CD4-positive, alpha-beta memory T cell (primary cell): ENCODE measurements at regions not wholly inside any gene's neighbourhood (a gene's known extent, or its start where the extent isn't known, plus 50 kb on each side); places are given as distances from the start of the nearest gene placed in this dataset.

ENCODE experiments used
- CTCF ChIA-PET: fragments of 350-600 bp; sonication (Branson Sonifier 250); formaldehyde crosslinking; loops from one replicate; lab custom pipeline; 2021; ENCODE audit warnings: inconsistent platforms; ENCODE audit not compliant: partially characterized antibody; lab: Charles Lee
- POLR2A ChIA-PET: fragments of 350-600 bp; sonication (Branson Sonifier 250); formaldehyde crosslinking; loops from one replicate; lab custom pipeline; 2021; ENCODE audit not compliant: partially characterized antibody; lab: Charles Lee
- DNase-seq, 5 donors: peaks; one replicate each; pipeline versions ENCODE4 v3.0.0 to v3.0.0-alpha.2; 2020 to 2022; ENCODE audit warnings: mixed read lengths in 1 of 5
- H3K27ac ChIP-seq: one replicate; pipeline ENCODE4 v1.7.0; 2013; ENCODE audit warnings: low read depth, low read length
- H3K27me3 ChIP-seq: 2 replicates; pipeline ENCODE4 v1.7.0; 2013; ENCODE audit warnings: mild to moderate bottlenecking, low read length, moderate library complexity; ENCODE audit not compliant: insufficient read depth
- H3K36me3 ChIP-seq: 2 replicates; pipeline ENCODE4 v1.7.0; 2013; ENCODE audit warnings: mild to moderate bottlenecking, low read length, moderate library complexity; ENCODE audit not compliant: insufficient read depth
- H3K4me1 ChIP-seq: 2 replicates; pipeline ENCODE4 v1.7.0; 2013; ENCODE audit warnings: mild to moderate bottlenecking, low read length, moderate library complexity; ENCODE audit not compliant: insufficient read depth
- H3K4me3 ChIP-seq, 2 donors: one replicate each; pipeline ENCODE4 v1.7.0; 2013; ENCODE audit warnings: low read length in 2 of 2, mild to moderate bottlenecking in 1 of 2
- H3K9me3 ChIP-seq, 2 donors: one replicate each; pipeline ENCODE4 v1.7.0; 2013; ENCODE audit warnings: low read length in 2 of 2, control low read depth in 1 of 2; ENCODE audit not compliant: control insufficient read depth in 1 of 2
- H3K27ac Mint-ChIP-seq, 7 donors: one replicate each; pipeline ENCODE4 v1.8.0; 2020 to 2021; ENCODE audit warnings: mixed read lengths in 7 of 7, mild to moderate bottlenecking in 6 of 7, inconsistent platforms in 3 of 7, moderate library complexity in 3 of 7
- H3K27me3 Mint-ChIP-seq, 2 donors: one replicate each; pipeline ENCODE4 v1.8.0; 2020 to 2021; ENCODE audit warnings: mixed read lengths in 2 of 2
- H3K36me3 Mint-ChIP-seq, 2 donors: one replicate each; pipeline ENCODE4 v1.8.0; 2020 to 2021; ENCODE audit warnings: mixed read lengths in 2 of 2, inconsistent platforms in 1 of 2, mild to moderate bottlenecking in 1 of 2
- H3K4me1 Mint-ChIP-seq, 4 donors: one replicate each; pipeline ENCODE4 v1.8.0; 2020 to 2021; ENCODE audit warnings: mixed read lengths in 4 of 4, mild to moderate bottlenecking in 1 of 4
- H3K4me3 Mint-ChIP-seq, 8 donors: one replicate each; pipeline ENCODE4 v1.8.0; 2020 to 2021; ENCODE audit warnings: mixed read lengths in 8 of 8, mild to moderate bottlenecking in 7 of 8, moderate library complexity in 6 of 8, inconsistent platforms in 3 of 8
- H3K9me3 Mint-ChIP-seq, 8 donors: one replicate each; pipeline ENCODE4 v1.8.0; 2020 to 2021; ENCODE audit warnings: mixed read lengths in 8 of 8, mild to moderate bottlenecking in 5 of 8, inconsistent platforms in 3 of 8, moderate library complexity in 1 of 8
- intact Hi-C: fragments of 100-400 bp; cut with micrococcal nuclease; formaldehyde crosslinking; loops from one replicate; pipeline ENCODE4 v1.15.1; 2023

GRCh38 chr18:42675810-42676209, 439.7 kb downstream of the RIT2 start:
- no peaks in the 10 kb centered on the region for H3K4me1 Mint-ChIP-seq

GRCh38 chr18:42683094-42683493, 432.4 kb downstream of the RIT2 start:
- ChIA-PET POLR2A (no interaction called here), CTCF (no interaction called here)
- no peak for DNase-seq
- Mint-ChIP-seq H3K4me1 (no peaks in the 10 kb centered on the region), H3K4me3 (no peak overlapping the region), H3K9me3 (peaks cover 4 to 51% (median 24%) of the 10 kb centered on the region in 8 donors), H3K27ac (no peak overlapping the region), H3K27me3 (no peaks in the 10 kb centered on the region), H3K36me3 (no peaks in the 10 kb centered on the region)
- Histone ChIP-seq H3K4me3 (no peak overlapping the region), H3K36me3 (no peaks in the 10 kb centered on the region), H3K9me3 (no peaks in the 10 kb centered on the region), H3K4me1 (no peaks in the 10 kb centered on the region), H3K27me3 (no peaks in the 10 kb centered on the region), H3K27ac (no peak overlapping the region)
- intact Hi-C loops, result no loop called here

More at GRCh38 chr18:42675810-42676209, 439.7 kb downstream of the RIT2 start:
- Mint-ChIP-seq H3K4me3 (no peak overlapping the region), H3K27ac (no peak overlapping the region), H3K27me3 (no peaks in the 10 kb centered on the region), H3K36me3 (no peaks in the 10 kb centered on the region), H3K9me3 (peaks cover 4 to 18% (median 8%) of the 10 kb centered on the region in 8 donors)
- ChIA-PET CTCF (no interaction called here), POLR2A (no interaction called here)
- Histone ChIP-seq H3K36me3 (no peaks in the 10 kb centered on the region), H3K27ac (no peak overlapping the region), H3K4me3 (no peak overlapping the region), H3K9me3 (no peaks in the 10 kb centered on the region), H3K4me1 (no peaks in the 10 kb centered on the region), H3K27me3 (no peaks in the 10 kb centered on the region)
- intact Hi-C loops, result no loop called here
- DNase-seq, result no peak

- no peak overlapping the region for H3K27ac Mint-ChIP-seq
- H3K4me1 Mint-ChIP-seq, result no peaks in the 10 kb centered on the region
- ChIA-PET POLR2A (no interaction called here), CTCF (no interaction called here)
- H3K36me3 Mint-ChIP-seq, result no peaks in the 10 kb centered on the region
- Histone ChIP-seq H3K27me3 (no peaks in the 10 kb centered on the region), H3K9me3 (no peaks in the 10 kb centered on the region), H3K36me3 (no peaks in the 10 kb centered on the region), H3K27ac (no peak overlapping the region), H3K4me1 (no peaks in the 10 kb centered on the region), H3K4me3 (no peak overlapping the region)
- no peak overlapping the region for H3K4me3 Mint-ChIP-seq
- intact Hi-C loops, result no loop called here
- H3K27me3 Mint-ChIP-seq, result no peaks in the 10 kb centered on the region
- no peak for DNase-seq
- H3K9me3 Mint-ChIP-seq, result peaks cover 2 to 26% (median 11%) of the 10 kb centered on the region in 8 donors
Measured at GRCh38 chr18:42689310-42689709, 426.2 kb downstream of the RIT2 start.
